Right lobe of liver (tissue), 4 donors: ENCODE measurements at regions not wholly inside any gene's neighbourhood (a gene's known extent, or its start where the extent isn't known, plus 50 kb on each side); places are given as distances from the start of the nearest gene placed in this dataset.

Experiments used
- CTCF ChIP-seq, 4 donors: fragments of 200-600 bp in 3 of 4; fragments of 450-650 bp in 1 of 4; IDR thresholded peaks; one replicate each; pipeline versions ENCODE4 v1.5.1 to v1.8.0; 2016 to 2022; ENCODE audit warnings: antibody characterized with exemption in 4 of 4, mild to moderate bottlenecking in 2 of 4
- POLR2A ChIP-seq: fragments of 450-650 bp; IDR thresholded peaks from one replicate; pipeline ENCODE4 v1.6.1; 2017; ENCODE audit warnings: antibody characterized with exemption, mild to moderate bottlenecking
- donor health status: DM: no; HTN: no; CAD: no.
- donor health status: DM: no; HTN: no; CAD: no.
- donor health status: DM: no; HTN: yes; CAD: no.

GRCh38 chr2:220590476-220590875, 963.0 kb downstream of the SLC4A3 start:
- TF ChIP-seq CTCF (IDR thresholded peaks at IDR 0.05) (no peak), POLR2A (no peak)
